Liver (tissue), 8 donors: ENCODE measurements at regions not wholly inside any gene's neighbourhood (a gene's known extent, or its start where the extent isn't known, plus 50 kb on each side); places are given as distances from the start of the nearest gene placed in this dataset.

Experiments used
- DNase-seq: peaks from one replicate; pipeline ENCODE4 v3.0.0-alpha.2; 2017; ENCODE audit warnings: low spot score
- H3K27ac ChIP-seq, 2 donors: one replicate each; pipeline ENCODE4 v1.7.0; 2013; ENCODE audit warnings: inconsistent platforms in 2 of 2, low read length in 2 of 2, control low read depth in 1 of 2, low read depth in 1 of 2, mild to moderate bottlenecking in 1 of 2
- H3K27me3 ChIP-seq, 4 donors: one replicate each; pipeline versions ENCODE4 v1.6.1 to v1.7.0; 2013; ENCODE audit warnings: low read length in 3 of 4, inconsistent platforms in 1 of 4, mild to moderate bottlenecking in 1 of 4, moderate library complexity in 1 of 4; ENCODE audit not compliant: control insufficient read depth in 4 of 4, insufficient read depth in 4 of 4
- H3K36me3 ChIP-seq, 4 donors: one replicate each; pipeline versions ENCODE4 v1.6.1 to v1.7.0; 2013; ENCODE audit warnings: low read length in 3 of 4, mild to moderate bottlenecking in 3 of 4, low read depth in 1 of 4, moderate library complexity in 1 of 4; ENCODE audit not compliant: control insufficient read depth in 4 of 4, insufficient read depth in 3 of 4
- H3K4me1 ChIP-seq, 4 donors: one replicate each; pipeline versions ENCODE4 v1.6.1 to v1.7.0; 2013; ENCODE audit warnings: low read length in 3 of 4, mild to moderate bottlenecking in 3 of 4, moderate library complexity in 1 of 4; ENCODE audit not compliant: control insufficient read depth in 4 of 4, insufficient read depth in 4 of 4
- H3K4me3 ChIP-seq, 3 donors: one replicate each; pipeline versions ENCODE4 v1.6.1 to v1.7.0; 2013; ENCODE audit warnings: low read length in 3 of 3, control low read depth in 1 of 3, low read depth in 1 of 3, mild to moderate bottlenecking in 1 of 3
- H3K9ac ChIP-seq, 2 donors: one replicate each; pipeline ENCODE4 v1.7.0; 2013; ENCODE audit warnings: low read length in 2 of 2, mild to moderate bottlenecking in 2 of 2, moderate library complexity in 2 of 2, control low read depth in 1 of 2, low read depth in 1 of 2
- H3K9me3 ChIP-seq, 4 donors: one replicate each; pipeline versions ENCODE4 v1.6.1 to v1.7.0; 2013; ENCODE audit warnings: low read length in 3 of 4; ENCODE audit not compliant: control insufficient read depth in 4 of 4
- ATF3 ChIP-seq: IDR thresholded peaks from 2 replicates; pipeline ENCODE4 v1.6.1; 2016; ENCODE audit warnings: antibody characterized with exemption
- CTCF ChIP-seq: fragments of 150-350 bp; IDR thresholded peaks from 2 replicates; pipeline ENCODE4 v1.5.1; 2017; ENCODE audit warnings: improper control_type of control experiment, low read depth, low read length; ENCODE audit not compliant: missing input control
- EGR1 ChIP-seq, 2 donors: IDR thresholded peaks; 2 replicates each; pipeline ENCODE4 v1.6.1; 2016 to 2018; ENCODE audit warnings: antibody characterized with exemption in 2 of 2, low read depth in 2 of 2
- FOXA2 ChIP-seq: IDR thresholded peaks from 2 replicates; pipeline ENCODE4 v1.6.1; 2016; ENCODE audit warnings: antibody characterized with exemption
- HNF4G ChIP-seq: IDR thresholded peaks from 2 replicates; pipeline ENCODE4 v1.6.1; 2016; ENCODE audit warnings: antibody characterized with exemption
- JUND ChIP-seq, 2 donors: IDR thresholded peaks; 2 replicates each; pipeline ENCODE4 v1.6.1; 2016; ENCODE audit warnings: antibody characterized with exemption in 2 of 2
- MAX ChIP-seq: IDR thresholded peaks from 2 replicates; pipeline ENCODE4 v1.6.1; 2016; ENCODE audit warnings: antibody characterized with exemption
- NR2F2 ChIP-seq: IDR thresholded peaks from 2 replicates; pipeline ENCODE4 v1.6.1; 2016; ENCODE audit warnings: antibody characterized with exemption
- RAD21 ChIP-seq, 2 donors: IDR thresholded peaks; 2 replicates each; pipeline ENCODE4 v1.6.1; 2016; ENCODE audit warnings: antibody characterized with exemption in 2 of 2, mild to moderate bottlenecking in 2 of 2
- REST ChIP-seq: IDR thresholded peaks from 2 replicates; pipeline ENCODE4 v1.6.1; 2016; ENCODE audit warnings: antibody characterized with exemption, mild to moderate bottlenecking
- YY1 ChIP-seq: IDR thresholded peaks from 2 replicates; pipeline ENCODE4 v1.6.1; 2016; ENCODE audit warnings: antibody characterized with exemption, mild to moderate bottlenecking
- ZBTB33 ChIP-seq: IDR thresholded peaks from 2 replicates; pipeline ENCODE4 v1.6.1; 2016; ENCODE audit warnings: antibody characterized with exemption
- WGBS: extraction: QIAGEN DNeasy Blood & Tissue Kit; methylation state at CpG from one replicate; pipeline ENCODE4 v1.1.7; 2013; 5-methylcytosine and 5-hydroxymethylcytosine counted together
- donor health status: healthy.
- donor health status: healthy.
- donor health status: healthy.
- donor health status: healthy.
- donor health status: healthy.

- no peak for TF ChIP-seq CTCF
These were observed 1850.9 kb upstream of the LRRTM1 start (continued) for GRCh38 chr2:82155469-82155868.

- Histone ChIP-seq H3K27me3 (no peaks in the 10 kb centered on the region), H3K4me1 (no peaks in the 10 kb centered on the region), H3K36me3 (no peaks in the 10 kb centered on the region), H3K9me3 (no peaks in the 10 kb centered on the region), H3K4me3 (no peak overlapping the region), H3K27ac (no peak overlapping the region), H3K9ac (no peak overlapping the region)
- DNase-seq: no peak
- TF ChIP-seq RAD21 (IDR thresholded peaks at IDR 0.05) (no peak), HNF4G (no peak), YY1 (no peak), FOXA2 (no peak)
These were observed 1838.8 kb upstream of the LRRTM1 start for GRCh38 chr2:82143343-82143742.

GRCh38 chr2:82139979-82140611 is 1835.5 kb upstream of the LRRTM1 start:
- no peak overlapping the region for H3K27ac ChIP-seq
- DNase-seq: no peak
- WGBS: 65% methylated on average over 5 of the region's 5 CpGs

GRCh38 chr2:82137441-82137840 is 1832.9 kb upstream of the LRRTM1 start:
- Histone ChIP-seq H3K4me1 (no peaks in the 10 kb centered on the region), H3K36me3 (no peaks in the 10 kb centered on the region), H3K9me3 (peaks cover 0 to 1% (median 0%) of the 10 kb centered on the region in 4 donors), H3K9ac (no peak overlapping the region), H3K4me3 (no peak overlapping the region), H3K27ac (no peak overlapping the region), H3K27me3 (no peaks in the 10 kb centered on the region)
- WGBS: 86% methylated on average over 8 of the region's 8 CpGs
- DNase-seq: no peak
- TF ChIP-seq JUND (IDR thresholded peaks at IDR 0.05): no peak
- TF ChIP-seq MAX: no peak
- no peak for TF ChIP-seq HNF4G
- no peak for TF ChIP-seq REST
- no peak for TF ChIP-seq YY1
- no peak for TF ChIP-seq EGR1 (IDR thresholded peaks at IDR 0.05; ENCODE audit: low read depth in 2 of 2)
- no peak for TF ChIP-seq NR2F2
- TF ChIP-seq ZBTB33: no peak

More at GRCh38 chr2:82139979-82140611, 1835.5 kb upstream of the LRRTM1 start:
- peaks cover 0 to 1% (median 0%) of the 10 kb centered on the region in 4 donors for H3K9me3 ChIP-seq
- H3K4me3 ChIP-seq: no peak overlapping the region
- no peaks in the 10 kb centered on the region for H3K36me3 ChIP-seq
- TF ChIP-seq ATF3 (no peak), YY1 (no peak), JUND (IDR thresholded peaks at IDR 0.05) (no peak), RAD21 (IDR thresholded peaks at IDR 0.05) (no peak), ZBTB33 (no peak)
- H3K27me3 ChIP-seq: no peaks in the 10 kb centered on the region
- no peaks in the 10 kb centered on the region for H3K4me1 ChIP-seq
- H3K9ac ChIP-seq: no peak overlapping the region
